ENCODE measurements at regions not wholly inside any gene's neighbourhood (a gene's known extent, or its start where the extent isn't known, plus 50 kb on each side); places are given as distances from the start of the nearest gene placed in this dataset.

- no peak for TF ChIP-seq CTCF (IDR thresholded peaks at IDR 0.05)
- Mint-ChIP-seq H3K27me3 (peaks cover 7% of the 10 kb centered on the region), H3K27ac (no peak overlapping the region), H3K36me3 (ENCODE audit: low read depth) (no peaks in the 10 kb centered on the region), H3K9me3 (no peaks in the 10 kb centered on the region), H3K4me1 (ENCODE audit: low read depth) (no peaks in the 10 kb centered on the region), H3K4me3 (no peak overlapping the region)
- DNase-seq (no peak), ATAC-seq (no peak)
- ChIA-PET CTCF (no interaction called here), POLR2A (no interaction called here)
- intact Hi-C loops (cut with micrococcal nuclease), result no loop called here
Observed at GRCh38 chr5:110841137-110841536, 102.3 kb downstream of the SLC25A46 start.

GRCh38 chr5:110842948-110843347 is 104.1 kb downstream of the SLC25A46 start:
- intact Hi-C loops (cut with micrococcal nuclease), result no loop called here
- DNase-seq (no peak), ATAC-seq (no peak)
- Mint-ChIP-seq H3K27ac (no peak overlapping the region), H3K27me3 (peaks cover 7% of the 10 kb centered on the region), H3K9me3 (no peaks in the 10 kb centered on the region), H3K4me3 (no peak overlapping the region), H3K4me1 (ENCODE audit: low read depth) (no peaks in the 10 kb centered on the region), H3K36me3 (ENCODE audit: low read depth) (no peaks in the 10 kb centered on the region)
- TF ChIP-seq CTCF (IDR thresholded peaks at IDR 0.05), result no peak
- ChIA-PET CTCF (no interaction called here), POLR2A (no interaction called here)

- DNase-seq (no peak), ATAC-seq (no peak)
- Mint-ChIP-seq H3K4me1 (ENCODE audit: low read depth) (no peaks in the 10 kb centered on the region), H3K9me3 (peaks cover 2% of the 10 kb centered on the region), H3K4me3 (no peak overlapping the region), H3K27ac (no peak overlapping the region), H3K36me3 (ENCODE audit: low read depth) (no peaks in the 10 kb centered on the region), H3K27me3 (peaks cover 4% of the 10 kb centered on the region)
- TF ChIP-seq CTCF (IDR thresholded peaks at IDR 0.05), result no peak
- intact Hi-C loops (cut with micrococcal nuclease), result no loop called here
- CTCF ChIA-PET, result no interaction called here
- POLR2A ChIA-PET, result no interaction called here
Observed at GRCh38 chr5:110844251-110844650, 105.4 kb downstream of the SLC25A46 start.

- Mint-ChIP-seq H3K27me3 (peaks cover 2% of the 10 kb centered on the region), H3K27ac (no peak overlapping the region), H3K9me3 (peaks cover 7% of the 10 kb centered on the region), H3K4me3 (no peak overlapping the region), H3K36me3 (ENCODE audit: low read depth) (no peaks in the 10 kb centered on the region), H3K4me1 (ENCODE audit: low read depth) (no peaks in the 10 kb centered on the region)
- no peak for ATAC-seq
- no peak for TF ChIP-seq CTCF (IDR thresholded peaks at IDR 0.05)
- intact Hi-C loops (cut with micrococcal nuclease), result no loop called here
- no peak for DNase-seq
- POLR2A ChIA-PET, result no interaction called here
- CTCF ChIA-PET, result no interaction called here
Observed at GRCh38 chr5:110846398-110847001, 107.7 kb downstream of the SLC25A46 start.

- CTCF ChIA-PET, result no interaction called here
Observed at GRCh38 chr5:110851357-110851756, 112.5 kb downstream of the SLC25A46 start.

More at GRCh38 chr5:110851357-110851756, 112.5 kb downstream of the SLC25A46 start:
- no peak overlapping the region for H3K4me3 Mint-ChIP-seq
- H3K36me3 Mint-ChIP-seq (ENCODE audit: low read depth), result no peaks in the 10 kb centered on the region
- ATAC-seq (no peak), DNase-seq (no peak)
- no peaks in the 10 kb centered on the region for H3K4me1 Mint-ChIP-seq (ENCODE audit: low read depth)
- H3K9me3 Mint-ChIP-seq, result peaks cover 7% of the 10 kb centered on the region
- POLR2A ChIA-PET, result no interaction called here
- intact Hi-C loops (cut with micrococcal nuclease), result no loop called here
- peaks cover 4% of the 10 kb centered on the region for H3K27me3 Mint-ChIP-seq
- H3K27ac Mint-ChIP-seq, result no peak overlapping the region
- TF ChIP-seq CTCF (IDR thresholded peaks at IDR 0.05), result no peak
